Tongue (tissue), 1 donor: ENCODE measurements at regions not wholly inside any gene's neighbourhood (a gene's known extent, or its start where the extent isn't known, plus 50 kb on each side); places are given as distances from the start of the nearest gene placed in this dataset. TPM values are rescaled to one million over a fixed set of nuclear protein-coding genes. Genes with fewer than 3 reads are reported as not detected.

ENCODE experiments used
- small RNA-seq: library from RNA; depleted of rRNA; stranded (forward); fragments of <200 nt; gene quantifications from one replicate; pipeline ENCODE3, GENCODE V24; 2014; ENCODE audit warnings: low replicate concordance

Small RNA genes in the stretch of these regions (small RNA-seq; reads per million reads assigned to genes)
- not detected for gene RNA5SP56
